ENCODE measurements at regions not wholly inside any gene's neighbourhood (a gene's known extent, or its start where the extent isn't known, plus 50 kb on each side); places are given as distances from the start of the nearest gene placed in this dataset.
A peak's percentile ranks its signal among the peaks of the same experiment; 100 is the strongest.

DNA sequence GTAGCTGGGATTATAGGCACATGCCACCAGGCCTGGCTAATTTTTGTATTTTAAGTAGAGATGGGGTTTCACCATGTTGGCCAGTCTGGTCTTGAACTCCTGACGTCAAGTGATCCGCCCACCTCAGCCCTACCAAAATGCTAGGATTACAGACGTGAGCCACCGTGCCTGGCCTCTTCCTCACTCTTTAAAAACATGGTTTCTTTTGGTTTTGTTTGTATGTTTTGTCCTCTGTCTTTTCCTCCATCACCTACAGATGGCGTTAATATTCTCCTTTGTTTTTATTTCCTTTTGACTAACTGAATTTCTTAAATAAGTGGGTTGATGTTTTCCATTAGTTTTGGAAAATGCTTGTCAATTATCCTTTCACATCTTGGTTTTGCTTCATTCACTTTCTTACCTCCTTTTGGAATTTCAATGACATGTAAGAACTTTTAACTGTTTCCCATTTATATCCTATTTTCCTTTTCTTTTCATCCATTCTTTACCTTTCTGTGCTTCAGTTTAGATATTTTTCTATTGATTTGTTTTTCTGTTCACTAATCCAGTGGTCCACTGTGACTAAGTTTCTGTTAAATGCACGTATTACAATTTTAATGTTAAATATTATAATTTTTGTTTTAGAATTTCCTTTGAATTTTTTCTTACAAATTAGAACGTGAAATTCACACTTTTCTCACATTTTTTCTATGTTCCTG lies 104.1 kb downstream of the ZNF467 start:
- TF ChIP-seq CREB1 (IDR thresholded peaks at IDR 0.05; ENCODE audit: low read depth), result no peak
- peak; percentile 50; the same call in 1 of the 2 replicates for TF ChIP-seq RAD21 (IDR thresholded peaks at IDR 0.05; ENCODE audit: low read depth)
- no peak for TF ChIP-seq ZBTB7A (IDR thresholded peaks at IDR 0.05; ENCODE audit: low read depth)
- no peak for TF ChIP-seq TAF1 (IDR thresholded peaks at IDR 0.05; ENCODE audit: low read depth)
- TF ChIP-seq NFIC (IDR thresholded peaks at IDR 0.05), result no peak
- TF ChIP-seq, protein P1, sequence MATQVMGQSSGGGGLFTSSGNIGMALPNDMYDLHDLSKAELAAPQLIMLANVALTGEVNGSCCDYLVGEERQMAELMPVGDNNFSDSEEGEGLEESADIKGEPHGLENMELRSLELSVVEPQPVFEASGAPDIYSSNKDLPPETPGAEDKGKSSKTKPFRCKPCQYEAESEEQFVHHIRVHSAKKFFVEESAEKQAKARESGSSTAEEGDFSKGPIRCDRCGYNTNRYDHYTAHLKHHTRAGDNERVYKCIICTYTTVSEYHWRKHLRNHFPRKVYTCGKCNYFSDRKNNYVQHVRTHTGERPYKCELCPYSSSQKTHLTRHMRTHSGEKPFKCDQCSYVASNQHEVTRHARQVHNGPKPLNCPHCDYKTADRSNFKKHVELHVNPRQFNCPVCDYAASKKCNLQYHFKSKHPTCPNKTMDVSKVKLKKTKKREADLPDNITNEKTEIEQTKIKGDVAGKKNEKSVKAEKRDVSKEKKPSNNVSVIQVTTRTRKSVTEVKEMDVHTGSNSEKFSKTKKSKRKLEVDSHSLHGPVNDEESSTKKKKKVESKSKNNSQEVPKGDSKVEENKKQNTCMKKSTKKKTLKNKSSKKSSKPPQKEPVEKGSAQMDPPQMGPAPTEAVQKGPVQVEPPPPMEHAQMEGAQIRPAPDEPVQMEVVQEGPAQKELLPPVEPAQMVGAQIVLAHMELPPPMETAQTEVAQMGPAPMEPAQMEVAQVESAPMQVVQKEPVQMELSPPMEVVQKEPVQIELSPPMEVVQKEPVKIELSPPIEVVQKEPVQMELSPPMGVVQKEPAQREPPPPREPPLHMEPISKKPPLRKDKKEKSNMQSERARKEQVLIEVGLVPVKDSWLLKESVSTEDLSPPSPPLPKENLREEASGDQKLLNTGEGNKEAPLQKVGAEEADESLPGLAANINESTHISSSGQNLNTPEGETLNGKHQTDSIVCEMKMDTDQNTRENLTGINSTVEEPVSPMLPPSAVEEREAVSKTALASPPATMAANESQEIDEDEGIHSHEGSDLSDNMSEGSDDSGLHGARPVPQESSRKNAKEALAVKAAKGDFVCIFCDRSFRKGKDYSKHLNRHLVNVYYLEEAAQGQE (IDR thresholded peaks at IDR 0.05; ENCODE audit: low read depth), result no peak

DNA sequence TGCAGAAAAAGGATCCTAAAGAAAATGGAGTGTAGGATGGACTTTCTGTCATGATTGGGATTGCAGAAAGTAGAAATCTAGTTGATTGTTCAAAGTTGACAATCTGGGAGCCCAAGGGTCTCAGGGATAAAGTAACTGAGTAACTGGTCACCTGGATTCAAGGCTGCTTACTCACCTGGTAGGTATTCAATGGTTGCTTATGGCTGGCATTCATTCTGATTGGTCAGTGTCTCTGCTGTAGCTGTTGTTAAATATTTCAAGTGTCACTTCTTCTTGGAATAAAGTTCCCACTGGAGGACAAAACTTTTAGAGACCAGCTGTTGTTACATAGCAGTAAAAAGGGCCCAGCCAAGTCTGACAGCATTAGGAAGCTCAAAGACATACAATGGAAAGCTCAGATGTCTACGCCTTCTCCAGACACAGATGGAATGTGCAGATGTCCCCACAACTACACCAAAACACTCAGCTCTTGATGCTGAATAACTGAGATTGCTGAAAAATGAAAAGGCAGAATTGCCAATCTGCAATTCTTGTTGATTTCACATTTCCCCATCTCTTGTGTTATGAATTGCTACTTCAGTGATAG lies 106.9 kb downstream of the ZNF467 start:
- TF ChIP-seq TCF12 (IDR thresholded peaks at IDR 0.05; ENCODE audit: low read depth) (no peak), EGR1 (IDR thresholded peaks at IDR 0.05) (no peak), RAD21 (IDR thresholded peaks at IDR 0.05; ENCODE audit: low read depth) (no peak), FOXM1 (IDR thresholded peaks at IDR 0.05; ENCODE audit: borderline replicate concordance, low read depth) (no peak), CEBPB (IDR thresholded peaks at IDR 0.05) (no peak), ZBTB7A (IDR thresholded peaks at IDR 0.05; ENCODE audit: low read depth) (no peak), CREB1 (IDR thresholded peaks at IDR 0.05; ENCODE audit: low read depth) (no peak), TEAD4 (IDR thresholded peaks at IDR 0.05) (no peak), TAF1 (IDR thresholded peaks at IDR 0.05; ENCODE audit: low read depth) (no peak), YY1 (IDR thresholded peaks at IDR 0.05; ENCODE audit: low read depth) (no peak), NFIC (IDR thresholded peaks at IDR 0.05) (no peak), EP300 (IDR thresholded peaks at IDR 0.05; ENCODE audit: borderline replicate concordance) (no peak)
- TF ChIP-seq, protein P1 (IDR thresholded peaks at IDR 0.05; ENCODE audit: low read depth), result no peak
- TF ChIP-seq, protein P2, sequence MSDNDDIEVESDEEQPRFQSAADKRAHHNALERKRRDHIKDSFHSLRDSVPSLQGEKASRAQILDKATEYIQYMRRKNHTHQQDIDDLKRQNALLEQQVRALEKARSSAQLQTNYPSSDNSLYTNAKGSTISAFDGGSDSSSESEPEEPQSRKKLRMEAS (IDR thresholded peaks at IDR 0.05), result no peak
- TF ChIP-seq, protein P3, sequence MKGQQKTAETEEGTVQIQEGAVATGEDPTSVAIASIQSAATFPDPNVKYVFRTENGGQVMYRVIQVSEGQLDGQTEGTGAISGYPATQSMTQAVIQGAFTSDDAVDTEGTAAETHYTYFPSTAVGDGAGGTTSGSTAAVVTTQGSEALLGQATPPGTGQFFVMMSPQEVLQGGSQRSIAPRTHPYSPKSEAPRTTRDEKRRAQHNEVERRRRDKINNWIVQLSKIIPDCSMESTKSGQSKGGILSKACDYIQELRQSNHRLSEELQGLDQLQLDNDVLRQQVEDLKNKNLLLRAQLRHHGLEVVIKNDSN (IDR thresholded peaks at IDR 0.05), result no peak

DNA sequence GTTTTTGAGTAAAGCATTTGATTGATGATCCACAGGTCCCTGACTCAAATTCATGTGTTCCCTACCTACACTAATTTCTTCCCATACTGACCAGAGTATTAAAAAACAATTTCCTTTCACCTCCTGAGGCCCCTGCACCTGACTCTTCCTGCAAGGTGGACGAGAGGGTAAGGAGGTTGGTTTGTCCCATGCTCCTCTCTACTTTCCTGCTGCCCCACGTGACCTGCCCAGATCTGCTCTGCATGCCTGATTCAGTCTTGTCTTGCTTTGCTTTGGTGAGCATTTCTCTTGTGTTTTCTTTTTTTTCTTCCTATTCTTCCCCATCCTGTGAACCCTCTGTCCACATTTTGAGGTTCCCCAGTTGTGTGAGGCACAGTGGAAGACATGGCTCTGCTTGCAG lies 107.8 kb downstream of the ZNF467 start:
- TF ChIP-seq, protein P3 (IDR thresholded peaks at IDR 0.05), result peak; percentile 52

DNA sequence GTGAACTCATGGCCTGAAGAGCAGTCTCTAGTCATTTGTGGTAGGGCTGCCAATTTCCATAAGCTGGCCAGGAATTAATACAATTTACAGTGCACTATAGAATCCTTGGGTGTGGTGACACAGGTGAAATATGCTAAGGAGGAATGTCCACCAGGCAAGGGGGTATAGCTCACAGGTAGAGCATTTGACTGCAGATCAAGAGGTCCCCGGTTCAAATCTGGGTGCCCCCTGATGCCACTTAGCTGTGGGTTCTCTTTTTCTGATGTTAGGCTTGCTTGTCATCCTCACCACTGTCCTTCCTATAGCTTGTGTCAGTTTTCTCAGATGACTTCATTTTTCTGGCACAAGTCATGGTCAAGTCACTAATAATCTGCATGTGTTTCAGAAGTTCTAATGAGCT lies 108.7 kb downstream of the ZNF467 start:
- TF ChIP-seq EP300 (IDR thresholded peaks at IDR 0.05; ENCODE audit: borderline replicate concordance) (no peak), CEBPB (IDR thresholded peaks at IDR 0.05) (no peak), TAF1 (IDR thresholded peaks at IDR 0.05; ENCODE audit: low read depth) (no peak), RAD21 (IDR thresholded peaks at IDR 0.05; ENCODE audit: low read depth) (no peak), CREB1 (IDR thresholded peaks at IDR 0.05; ENCODE audit: low read depth) (no peak), YY1 (IDR thresholded peaks at IDR 0.05; ENCODE audit: low read depth) (no peak)
- TF ChIP-seq, protein P1 (IDR thresholded peaks at IDR 0.05; ENCODE audit: low read depth), result no peak

DNA sequence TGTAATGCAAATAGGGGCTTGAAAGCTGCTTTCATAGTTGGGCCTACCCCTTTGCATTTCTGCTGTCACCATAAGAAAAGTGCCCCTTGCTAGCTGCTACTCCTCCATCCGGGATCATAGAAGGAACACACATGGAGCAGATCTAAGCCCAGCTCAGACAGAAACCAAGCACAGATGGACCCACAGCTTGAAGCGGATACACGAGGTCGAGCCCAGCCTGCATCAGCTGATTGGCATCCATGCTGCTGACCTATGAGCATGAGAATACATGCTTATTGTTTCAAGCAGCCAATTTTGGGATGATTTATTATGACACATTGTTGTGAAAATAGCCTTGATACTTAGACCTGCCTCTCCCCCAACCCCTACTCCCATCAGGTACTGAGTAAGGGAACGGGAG lies 109.2 kb downstream of the ZNF467 start:
- no peak for TF ChIP-seq RAD21 (IDR thresholded peaks at IDR 0.05; ENCODE audit: low read depth)
- TF ChIP-seq TAF1 (IDR thresholded peaks at IDR 0.05; ENCODE audit: low read depth), result no peak
- TF ChIP-seq, protein P1 (IDR thresholded peaks at IDR 0.05; ENCODE audit: low read depth), result no peak
- TF ChIP-seq NFIC (IDR thresholded peaks at IDR 0.05), result no peak
- no peak for TF ChIP-seq TCF12 (IDR thresholded peaks at IDR 0.05; ENCODE audit: low read depth)
- no peak for TF ChIP-seq FOXM1 (IDR thresholded peaks at IDR 0.05; ENCODE audit: borderline replicate concordance, low read depth)
- TF ChIP-seq CREB1 (IDR thresholded peaks at IDR 0.05; ENCODE audit: low read depth), result no peak
- no peak for TF ChIP-seq CEBPB (IDR thresholded peaks at IDR 0.05)
- TF ChIP-seq ZBTB7A (IDR thresholded peaks at IDR 0.05; ENCODE audit: low read depth), result no peak
- TF ChIP-seq, protein P2 (IDR thresholded peaks at IDR 0.05), result no peak
- no peak for TF ChIP-seq TEAD4 (IDR thresholded peaks at IDR 0.05)
- no peak for TF ChIP-seq YY1 (IDR thresholded peaks at IDR 0.05; ENCODE audit: low read depth)
- no peak for TF ChIP-seq EP300 (IDR thresholded peaks at IDR 0.05; ENCODE audit: borderline replicate concordance)
- no peak for TF ChIP-seq EGR1 (IDR thresholded peaks at IDR 0.05)
- TF ChIP-seq, protein P3 (IDR thresholded peaks at IDR 0.05), result no peak

All from Ishikawa (cell line).